HFF-Myc (cell line): ENCODE measurements at regions not wholly inside any gene's neighbourhood (a gene's known extent, or its start where the extent isn't known, plus 50 kb on each side); places are given as distances from the start of the nearest gene placed in this dataset.

Source experiments
- DNase-seq: peaks from one replicate; pipeline ENCODE4 v3.0.0-alpha.2; 2011; ENCODE audit warnings: low read depth; ENCODE audit errors: extremely low read depth
- H3K4me3 ChIP-seq: replicated peaks from 2 replicates; pipeline ENCODE4 v1.5.1; 2011; ENCODE audit warnings: low read depth, mild to moderate bottlenecking, control low read depth, low read length
- CTCF ChIP-seq: IDR thresholded peaks from 2 replicates; pipeline ENCODE4 v1.5.1; 2012; ENCODE audit warnings: mild to moderate bottlenecking, low read depth, low read length, control low read depth; ENCODE audit errors: missing control alignments

DNA sequence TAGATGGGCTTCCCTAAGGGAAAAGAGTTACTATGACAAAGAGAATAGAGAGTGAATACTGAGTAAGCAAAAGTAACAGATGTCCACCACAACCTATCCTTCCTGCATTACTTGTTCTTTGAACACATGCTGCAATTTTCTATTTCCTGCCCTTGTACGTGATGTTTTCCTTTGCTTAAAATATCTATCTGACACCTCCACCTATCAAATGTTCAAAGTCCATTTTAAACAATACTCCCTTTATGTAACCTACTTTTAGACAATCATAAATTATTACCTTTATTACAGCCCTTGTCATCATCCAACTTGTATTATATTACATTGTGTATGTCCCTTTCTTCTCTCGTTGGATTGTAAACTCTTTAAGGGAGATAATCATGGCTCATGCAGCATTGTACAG is 147.2 kb upstream of the DYRK2 start:
- no peak overlapping the region for H3K4me3 ChIP-seq
- no peak for DNase-seq
- no peak for TF ChIP-seq CTCF

DNA sequence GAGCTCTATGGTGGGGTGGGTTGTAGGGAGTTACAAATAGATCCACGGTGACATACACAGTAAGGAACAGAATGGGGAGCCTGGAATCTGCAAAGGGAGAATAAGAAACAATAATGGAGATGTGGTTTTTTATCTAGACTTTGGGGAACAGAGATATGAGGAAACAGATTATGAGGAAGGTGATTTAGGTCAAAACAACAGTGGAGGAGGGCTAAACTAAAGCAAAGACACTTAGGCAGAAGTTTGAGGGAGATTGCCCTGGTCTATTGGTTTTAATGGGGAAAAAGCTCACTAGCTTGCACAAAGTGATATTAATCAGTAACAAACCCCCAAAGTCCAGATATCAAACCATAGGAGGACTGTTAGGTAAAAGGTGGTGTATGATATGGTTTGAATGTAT is 144.5 kb upstream of the DYRK2 start:
- DNase-seq: no peak
- no peak overlapping the region for H3K4me3 ChIP-seq
- no peak for TF ChIP-seq CTCF

DNA sequence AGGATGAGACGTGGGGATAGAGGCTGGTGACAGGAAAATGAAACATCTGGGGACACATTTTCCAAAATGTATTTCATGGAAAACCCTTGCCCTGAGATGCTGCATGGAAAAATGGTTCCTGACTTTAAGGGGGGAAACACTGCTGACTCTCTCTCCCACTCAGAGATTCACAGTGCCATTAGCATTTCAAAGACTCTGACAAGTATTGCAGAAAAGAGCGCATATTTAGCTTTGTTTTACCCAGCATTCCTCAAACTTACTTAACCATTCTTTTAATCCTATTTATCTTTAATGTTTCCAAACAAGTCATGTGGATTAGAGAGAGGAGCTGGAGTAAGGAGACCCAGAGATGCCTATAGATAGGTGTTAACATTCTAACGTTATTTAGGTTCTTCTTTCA is 141.8 kb upstream of the DYRK2 start:
- H3K4me3 ChIP-seq: no peak overlapping the region
- DNase-seq: no peak

DNA sequence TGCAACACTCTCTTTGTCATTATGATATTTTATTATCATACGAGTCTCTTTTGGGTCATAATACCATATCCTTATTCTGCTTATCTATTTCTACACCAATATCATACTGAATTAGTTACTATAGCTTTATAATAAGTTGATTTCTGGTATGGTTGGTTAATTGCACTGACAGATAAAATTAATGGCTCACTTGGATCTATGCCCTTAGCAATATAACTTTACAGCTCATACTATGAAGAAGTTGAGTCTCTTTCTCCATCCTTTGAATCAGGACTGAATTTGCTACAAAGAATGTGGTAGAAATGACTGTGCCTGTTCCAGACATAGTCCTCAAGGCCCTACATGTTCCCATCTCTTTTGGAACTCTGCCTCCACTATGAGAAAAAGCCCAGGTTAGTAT is 139.7 kb upstream of the DYRK2 start:
- DNase-seq: no peak
- no peak overlapping the region for H3K4me3 ChIP-seq
- TF ChIP-seq CTCF: no peak

More for the DNA sequence above, 141.8 kb upstream of the DYRK2 start:
- no peak for TF ChIP-seq CTCF

DNA sequence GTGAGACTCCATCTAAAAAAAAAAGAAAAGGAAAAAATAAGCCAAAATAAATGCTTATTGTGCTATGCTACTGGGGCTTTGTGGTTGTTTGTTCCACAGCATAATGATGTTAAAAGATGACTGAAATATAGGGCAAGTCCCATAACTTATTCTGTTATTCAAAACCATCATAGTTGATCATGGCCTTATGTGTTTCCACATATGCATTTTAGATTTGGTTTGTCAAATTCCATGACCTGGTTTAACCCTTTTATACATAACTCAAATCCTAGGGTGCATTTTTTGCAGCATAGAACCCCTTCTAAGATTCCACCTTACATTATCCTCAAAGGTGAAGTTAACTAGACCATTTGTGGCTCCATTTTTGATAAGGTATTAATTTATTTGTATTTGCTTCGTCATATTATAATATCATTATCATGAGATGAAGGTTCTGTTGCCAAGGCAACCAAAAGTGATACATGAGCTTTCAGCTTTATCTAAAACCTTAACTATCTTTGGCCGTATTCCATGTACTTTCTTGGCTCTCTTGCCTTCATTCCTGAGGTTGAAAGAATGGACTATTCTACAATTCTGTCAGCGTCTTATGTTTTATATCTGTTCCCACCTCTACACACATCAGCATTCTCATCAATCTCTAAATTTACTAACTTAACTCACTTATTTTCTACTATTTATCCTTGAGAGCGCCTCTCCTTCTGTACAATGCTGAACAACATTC is 138.7 kb upstream of the DYRK2 start:
- H3K4me3 ChIP-seq: no peak overlapping the region
- no peak for TF ChIP-seq CTCF
- DNase-seq: no peak

- H3K4me3 ChIP-seq: no peak overlapping the region
- no peak for DNase-seq
- no peak for TF ChIP-seq CTCF
Measured at GRCh38 chr12:67512061-67512460, 136.5 kb upstream of the DYRK2 start.

GRCh38 chr12:67514502-67514901 is 134.0 kb upstream of the DYRK2 start:
- DNase-seq: no peak
- no peak overlapping the region for H3K4me3 ChIP-seq
- no peak for TF ChIP-seq CTCF
